ENCODE measurements at regions not wholly inside any gene's neighbourhood (a gene's known extent, or its start where the extent isn't known, plus 50 kb on each side); places are given as distances from the start of the nearest gene placed in this dataset.

DNA sequence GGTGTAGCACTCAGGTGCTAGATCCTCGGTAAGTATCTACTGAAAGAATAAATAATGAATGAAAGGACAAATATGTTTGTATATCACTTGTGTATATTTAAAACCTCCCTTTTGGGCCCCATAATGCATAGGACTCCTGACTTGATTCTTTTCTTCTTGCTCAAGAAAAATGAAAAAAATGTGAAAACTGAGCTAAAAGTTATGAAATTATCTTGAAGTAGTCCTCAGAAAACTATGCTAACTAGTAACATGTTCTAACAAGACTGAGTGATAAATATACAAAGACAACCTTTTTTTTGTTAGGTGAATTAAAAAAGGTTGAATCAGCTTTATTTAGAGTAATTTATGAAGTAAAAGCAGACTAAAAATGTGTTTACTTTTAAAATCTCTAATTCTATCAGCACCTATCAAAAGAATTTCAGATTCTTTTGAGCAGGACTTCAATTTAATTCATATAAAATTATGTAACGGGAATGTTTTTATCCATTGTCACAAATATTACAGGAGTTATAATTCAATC is 247.8 kb upstream of the JAG1 start:
- no peak for DNase-seq (ENCODE audit: low read depth)

DNA sequence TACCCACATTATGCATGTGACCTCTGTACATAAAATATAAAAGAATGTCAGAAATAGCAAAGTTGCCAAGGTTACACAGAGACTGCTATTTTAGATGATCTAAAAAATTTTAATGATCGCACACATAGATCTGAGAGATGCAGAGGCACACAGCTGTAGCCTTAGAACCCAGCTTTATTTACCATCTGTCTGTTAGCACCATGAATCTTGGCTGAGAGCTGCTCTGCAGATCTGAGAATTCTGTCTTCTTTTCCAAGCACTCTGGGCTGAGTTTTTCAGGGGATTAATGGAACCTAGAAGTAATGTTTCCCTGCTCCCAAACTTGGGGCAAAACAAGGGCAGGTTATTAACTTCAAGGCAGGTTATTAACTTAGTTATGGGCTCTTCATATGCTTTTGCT is 248.7 kb upstream of the JAG1 start:
- DNase-seq (ENCODE audit: low read depth) = no peak

- DNase-seq (ENCODE audit: low read depth) = peak; percentile 63
Observed at GRCh38 chr20:10922941-10923340, 249.1 kb upstream of the JAG1 start.

GRCh38 chr20:10924644-10925201 is 250.9 kb upstream of the JAG1 start:
- DNase-seq (ENCODE audit: low read depth) = peak; percentile 58

DNA sequence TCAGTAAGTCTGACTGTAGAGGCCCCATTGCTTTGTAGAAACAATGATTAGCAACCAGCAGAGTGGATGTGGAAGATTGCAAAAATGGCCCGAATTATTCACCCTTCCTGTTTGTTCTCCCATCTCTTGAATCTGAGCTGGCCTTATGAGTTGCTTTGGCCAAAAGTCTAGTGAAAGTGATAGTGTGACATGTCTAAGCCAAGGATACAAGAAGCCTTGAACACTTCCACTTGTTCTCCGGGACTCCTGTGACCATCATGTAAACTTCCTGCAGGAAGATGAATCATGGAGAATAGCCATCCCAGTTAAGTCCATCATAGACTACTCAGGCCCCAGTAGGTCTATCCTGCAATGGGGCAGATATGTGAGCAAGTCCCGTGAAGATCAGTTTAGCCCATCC is 252.0 kb upstream of the JAG1 start:
- DNase-seq (ENCODE audit: low read depth) = no peak

- no peak for DNase-seq (ENCODE audit: low read depth)
Observed at GRCh38 chr20:10927011-10927583, 253.3 kb upstream of the JAG1 start.

DNA sequence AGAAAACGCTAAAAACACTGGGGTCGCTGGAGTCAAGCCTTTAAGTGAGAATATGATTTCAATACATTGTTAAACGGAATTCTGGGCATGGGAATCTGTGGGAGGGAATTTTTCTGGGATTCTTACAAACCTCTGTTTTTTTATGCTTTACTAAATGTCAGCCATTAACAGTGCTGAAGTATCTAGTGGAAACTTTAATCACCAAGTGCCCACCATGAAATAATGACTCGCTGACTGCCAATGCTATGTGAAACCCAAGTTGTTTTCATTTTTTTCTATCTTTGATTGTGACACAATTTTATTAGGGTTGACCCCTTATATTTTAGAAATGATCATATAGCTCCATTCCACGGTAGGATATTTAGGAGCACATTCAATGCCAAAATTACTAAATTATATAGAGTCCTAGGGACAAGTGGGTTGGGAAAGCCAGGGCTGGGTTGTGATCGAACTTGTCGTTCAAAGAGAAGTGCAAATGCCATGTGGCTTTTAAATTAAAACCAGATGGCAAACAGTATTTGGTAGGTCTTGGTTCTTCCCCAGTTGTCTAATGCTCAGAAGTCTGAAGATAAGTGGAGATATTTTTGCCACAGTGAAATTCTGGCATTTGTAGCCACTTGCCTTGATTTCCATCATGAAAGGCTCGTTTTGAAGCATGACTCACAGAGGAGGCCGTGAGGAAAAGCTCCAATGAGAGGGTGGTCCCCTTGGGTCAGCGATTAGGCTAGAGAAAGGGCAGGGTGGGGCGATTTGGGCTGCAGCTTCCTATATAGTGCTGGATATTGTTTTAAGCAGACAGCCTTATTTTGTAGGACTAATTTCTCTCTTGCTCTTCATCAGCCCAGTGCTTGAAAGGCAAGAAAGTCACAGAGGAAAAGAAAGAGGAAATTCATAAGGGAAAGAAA is 254.4 kb upstream of the JAG1 start:
- DNase-seq (ENCODE audit: low read depth) = no peak

- no peak for DNase-seq (ENCODE audit: low read depth)
Observed at GRCh38 chr20:10928841-10929421, 255.1 kb upstream of the JAG1 start.

DNA sequence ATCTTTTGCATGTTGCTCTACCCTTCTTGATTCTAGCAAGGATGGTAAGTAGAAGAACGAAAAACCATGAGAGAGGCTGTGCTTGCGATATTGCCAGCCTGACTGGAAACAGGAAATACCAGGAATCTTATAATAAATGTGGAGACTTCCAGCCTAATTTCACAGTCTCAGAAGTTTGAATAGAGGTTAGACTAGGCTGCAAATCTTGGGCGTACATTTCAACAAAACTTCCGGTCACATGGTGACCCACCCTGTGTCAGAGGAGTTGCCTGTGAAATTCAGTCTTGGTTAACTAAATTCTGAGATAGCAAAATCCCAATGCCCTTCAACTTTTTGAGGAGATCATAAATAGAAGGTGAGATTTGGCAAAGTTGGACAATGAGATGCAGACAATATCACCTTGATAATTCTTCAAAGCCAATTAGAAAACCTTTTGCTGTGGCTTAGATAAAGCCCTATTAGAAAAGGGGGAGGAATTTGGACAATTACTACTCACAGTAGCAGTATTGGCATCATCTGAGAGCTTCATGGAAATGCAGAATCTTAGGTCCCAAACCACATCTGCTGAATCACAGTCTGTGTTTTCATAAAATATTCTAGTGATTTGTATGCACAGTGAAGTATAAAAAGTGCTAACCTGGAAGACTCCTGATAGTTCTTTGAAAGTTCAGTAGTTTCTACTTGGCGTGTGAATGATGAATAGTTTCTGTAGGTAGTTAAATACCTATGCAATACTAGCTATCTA is 262.0 kb upstream of the JAG1 start:
- no peak for DNase-seq (ENCODE audit: low read depth)

GRCh38 chr20:10936786-10937185 is 263.0 kb upstream of the JAG1 start:
- no peak for DNase-seq (ENCODE audit: low read depth)

DNA sequence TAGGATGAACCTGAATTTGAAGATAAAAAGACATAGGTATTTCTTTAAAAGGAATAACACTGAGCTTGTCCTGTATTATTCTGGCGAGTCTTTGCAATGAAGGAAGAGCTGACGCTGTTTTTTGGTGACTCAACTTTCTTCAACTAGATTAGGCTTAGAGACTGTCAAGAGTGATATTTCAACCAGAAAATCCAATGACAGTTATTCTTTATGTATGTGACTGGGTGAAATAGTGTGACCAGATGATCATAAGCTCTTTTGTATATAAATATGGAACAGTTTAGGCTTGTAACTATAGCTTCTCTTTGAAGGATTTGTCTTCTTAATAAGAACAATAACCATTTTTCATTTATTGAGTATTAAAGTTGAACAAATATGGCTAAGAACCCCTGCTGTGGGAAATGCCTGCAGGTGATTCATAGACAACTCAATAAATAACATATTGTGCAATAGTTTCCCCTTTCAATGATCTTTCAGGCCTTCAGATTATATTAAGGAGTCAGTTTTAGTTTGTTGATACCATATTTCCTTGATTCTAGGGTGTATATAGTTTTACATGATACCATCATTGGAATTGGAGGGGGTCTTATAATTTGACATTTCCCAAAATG is 265.6 kb upstream of the JAG1 start:
- no peak for DNase-seq (ENCODE audit: low read depth)

- no peak for DNase-seq (ENCODE audit: low read depth)
Observed at GRCh38 chr20:10940941-10941340, 267.1 kb upstream of the JAG1 start.

GRCh38 chr20:10943686-10944265 is 270.0 kb upstream of the JAG1 start:
- DNase-seq (ENCODE audit: low read depth) = no peak

- DNase-seq (ENCODE audit: low read depth) = no peak
Observed at GRCh38 chr20:10946124-10946880, 272.5 kb upstream of the JAG1 start.

DNA sequence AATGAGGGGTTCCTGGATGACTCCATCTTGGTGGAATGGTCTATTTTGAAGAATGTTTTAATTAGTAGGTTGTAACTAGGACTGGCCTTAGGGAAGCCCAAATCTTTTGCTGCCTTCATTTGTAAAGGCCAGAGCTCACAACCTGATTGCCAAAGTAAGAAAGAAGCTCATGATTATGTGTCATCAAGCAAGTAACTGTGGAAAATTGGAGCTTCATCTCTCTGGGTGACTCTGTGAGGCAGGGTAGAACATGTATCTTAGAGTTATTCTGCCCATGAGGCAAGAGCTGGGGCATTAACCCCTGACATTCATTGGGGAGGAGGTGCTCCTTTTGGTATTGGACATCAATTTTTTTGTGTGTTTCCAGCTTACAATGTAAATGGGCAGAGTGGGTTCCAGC is 273.9 kb upstream of the JAG1 start:
- DNase-seq (ENCODE audit: low read depth) = no peak

GRCh38 chr20:10949930-10950783 is 276.4 kb upstream of the JAG1 start:
- no peak for DNase-seq (ENCODE audit: low read depth)

- DNase-seq (ENCODE audit: low read depth) = no peak
Observed at GRCh38 chr20:10951216-10951615, 277.4 kb upstream of the JAG1 start.

GRCh38 chr20:10951904-10952303 is 278.1 kb upstream of the JAG1 start:
- DNase-seq (ENCODE audit: low read depth) = no peak

DNA sequence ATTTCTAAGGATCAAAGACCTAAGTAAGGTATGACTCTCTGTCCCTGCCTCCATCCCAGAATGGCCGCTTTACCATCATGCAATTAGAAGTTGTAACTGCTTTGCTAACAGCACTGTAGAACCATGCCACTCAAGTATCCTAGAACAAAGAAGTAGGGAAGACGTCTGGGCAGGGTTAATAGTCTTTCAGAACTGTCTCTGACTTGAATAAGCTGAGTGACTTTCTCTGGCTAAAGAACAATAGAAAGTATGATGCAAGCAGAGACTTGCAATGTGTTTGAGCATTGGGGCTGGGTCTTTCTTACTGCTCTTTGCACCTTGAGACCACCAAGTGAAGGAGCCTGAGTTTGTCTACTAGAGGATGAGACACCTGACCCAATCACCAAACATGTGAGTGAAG is 279.6 kb upstream of the JAG1 start:
- no peak for DNase-seq (ENCODE audit: low read depth)

Data from GM04504 (cell line).